NAMALWA (cell line): ENCODE measurements at regions not wholly inside any gene's neighbourhood (a gene's known extent, or its start where the extent isn't known, plus 50 kb on each side); places are given as distances from the start of the nearest gene placed in this dataset.
"Not testable (repeated sequence)": the region's sequence is repeated elsewhere in the genome, so short reads cannot be mapped to it uniquely, and the experiment has no call there.

ENCODE experiments used
- DNase-seq: peaks from one replicate; pipeline ENCODE4 v3.0.0-alpha.2; 2015; ENCODE audit warnings: low spot score

DNA sequence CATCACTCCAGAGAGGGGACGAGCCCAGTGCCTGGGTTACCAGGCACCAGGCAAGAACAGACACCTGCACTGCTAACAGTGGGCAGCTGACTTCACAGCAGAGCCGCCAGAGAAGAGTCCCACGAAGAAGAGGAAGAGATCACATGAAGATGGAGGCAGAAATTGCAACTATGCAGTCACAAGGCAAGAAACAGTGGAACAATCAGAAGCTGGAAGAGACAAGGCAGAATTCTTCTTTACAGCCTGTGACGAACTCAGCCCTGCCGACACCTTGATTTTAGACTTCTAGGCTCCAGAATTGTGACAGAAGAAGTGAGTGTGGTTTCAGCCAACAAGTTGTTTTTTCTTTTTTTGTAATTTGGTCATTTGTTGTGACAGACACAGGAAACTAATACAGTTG lies 59.2 kb downstream of the IL12A start:
- DNase-seq, result no peak

GRCh38 chr3:160049038-160049437 lies 60.4 kb downstream of the IL12A start:
- no peak for DNase-seq

DNA sequence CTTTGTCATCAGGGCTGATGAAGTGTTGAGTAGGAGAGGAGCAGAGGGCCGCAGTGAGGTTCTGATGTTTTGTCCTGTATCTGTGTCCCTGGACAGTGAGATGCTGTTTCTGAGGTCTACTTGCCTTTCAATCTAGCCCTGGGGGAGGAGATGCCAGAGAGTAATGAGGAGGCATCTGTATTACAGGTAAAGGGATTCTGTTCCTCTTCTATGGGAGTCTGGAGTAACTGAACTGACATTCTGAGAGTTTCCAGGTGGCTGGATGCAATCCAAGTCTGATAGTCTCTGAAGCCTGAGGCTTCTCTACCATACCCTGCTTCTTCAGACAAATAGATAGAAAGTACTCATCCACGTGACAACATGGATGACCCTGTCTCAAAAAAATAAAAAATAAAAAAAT lies 60.9 kb downstream of the IL12A start:
- no peak for DNase-seq

DNA sequence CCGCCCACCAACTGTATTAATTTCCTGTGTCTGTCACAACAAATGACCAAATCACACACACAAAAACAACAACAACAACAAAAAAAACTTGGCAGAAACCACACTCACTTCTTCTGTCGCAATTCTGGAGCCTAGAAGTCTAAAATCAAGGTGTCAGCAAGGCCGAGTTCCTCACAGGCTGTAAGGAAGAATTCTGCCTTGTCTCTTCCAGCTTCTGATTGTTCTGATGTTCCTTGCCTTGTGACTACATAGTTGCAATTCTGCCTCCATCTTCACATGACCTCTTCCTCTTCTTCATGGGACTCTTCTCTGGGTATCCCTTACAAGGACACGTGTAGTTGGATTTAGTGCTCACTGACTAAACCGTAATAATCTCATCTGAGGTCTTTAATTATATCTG lies 61.4 kb downstream of the IL12A start:
- DNase-seq, result no peak

DNA sequence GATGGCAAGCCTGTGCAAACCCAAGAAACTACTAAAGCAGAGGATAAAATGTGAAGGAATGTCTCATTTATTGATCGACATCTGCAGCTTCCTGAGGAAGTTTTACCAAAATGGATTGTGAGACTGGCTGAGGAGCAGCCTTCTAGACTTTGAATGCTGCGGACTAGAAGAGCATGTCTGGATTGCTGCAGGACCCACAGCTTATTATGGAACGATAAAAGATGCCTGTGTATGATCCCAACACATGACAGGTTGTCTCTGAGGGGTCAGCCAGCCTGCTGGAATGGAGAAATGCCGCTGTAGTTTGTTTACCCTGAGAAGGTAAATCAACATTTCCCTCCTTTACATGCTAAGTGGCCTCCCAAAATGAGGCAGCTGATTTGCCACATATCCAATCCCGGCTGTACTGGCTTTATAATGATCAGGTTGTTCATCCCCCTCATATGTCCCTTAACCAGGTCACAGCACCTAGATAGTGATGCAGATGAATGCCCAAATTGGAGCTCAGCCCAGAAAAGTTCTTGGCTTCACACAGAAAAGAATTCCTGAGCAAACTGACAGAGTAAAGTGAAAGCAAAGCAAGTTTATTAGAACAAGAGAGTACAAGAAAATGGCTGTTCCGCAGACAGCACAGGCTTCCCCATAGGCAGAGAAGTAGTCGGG lies 63.9 kb downstream of the IL12A start:
- no peak for DNase-seq

DNA sequence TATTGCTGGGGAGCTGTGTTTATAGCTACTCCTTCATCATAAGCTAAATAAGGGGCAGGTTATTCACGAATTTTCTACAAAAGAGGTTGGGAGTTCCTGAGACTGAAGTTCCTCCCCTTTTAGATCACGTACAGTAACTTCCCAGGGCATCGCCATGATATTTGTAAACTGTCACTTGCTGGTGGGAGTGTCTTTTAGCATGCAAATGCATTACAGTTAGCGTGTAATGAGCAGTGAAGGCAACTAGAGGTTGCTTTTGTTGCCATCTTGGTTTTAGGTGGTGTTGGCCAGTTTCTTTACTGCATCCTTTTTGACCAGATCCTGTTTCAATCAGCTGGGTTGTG lies 64.4 kb downstream of the IL12A start:
- no peak for DNase-seq

- DNase-seq, result not testable (repeated sequence)
Observed at GRCh38 chr3:160054862-160055261, 66.2 kb downstream of the IL12A start.

- DNase-seq, result no peak
Observed at GRCh38 chr3:160055659-160056058, 67.0 kb downstream of the IL12A start.

GRCh38 chr3:160057331-160057730 lies 68.7 kb downstream of the IL12A start:
- no peak for DNase-seq

DNA sequence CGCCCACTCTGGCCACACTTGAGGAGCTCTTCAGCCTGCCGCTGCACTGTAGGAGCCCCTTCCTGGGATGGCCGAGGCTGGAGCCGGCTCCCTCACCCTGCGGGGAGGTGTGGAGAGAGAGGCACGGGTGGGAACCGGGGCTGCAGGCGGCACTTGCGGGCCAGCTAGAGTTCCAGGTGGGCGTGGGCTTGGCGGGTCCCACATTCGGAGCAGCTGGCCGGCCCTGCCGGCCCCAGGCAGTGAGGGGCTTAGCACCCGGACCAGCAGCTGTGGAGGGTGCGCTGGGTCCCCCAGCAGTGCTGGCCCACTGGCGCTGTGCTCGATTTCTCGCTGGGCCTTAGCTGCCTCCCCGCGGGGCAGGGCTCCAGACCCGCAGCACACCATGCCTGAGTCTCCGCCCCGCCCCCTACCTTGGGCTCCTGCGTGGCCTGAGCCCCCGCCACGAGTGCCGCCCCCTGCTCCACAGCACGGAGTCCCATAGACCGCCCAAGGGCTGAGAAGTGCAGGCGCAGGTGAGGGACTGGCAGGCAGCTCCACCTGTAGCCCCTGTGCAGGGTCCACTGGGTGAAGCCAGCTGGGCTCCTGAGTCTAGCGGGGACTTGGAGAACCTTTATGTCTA lies 71.9 kb downstream of the IL12A start:
- no peak for DNase-seq

DNA sequence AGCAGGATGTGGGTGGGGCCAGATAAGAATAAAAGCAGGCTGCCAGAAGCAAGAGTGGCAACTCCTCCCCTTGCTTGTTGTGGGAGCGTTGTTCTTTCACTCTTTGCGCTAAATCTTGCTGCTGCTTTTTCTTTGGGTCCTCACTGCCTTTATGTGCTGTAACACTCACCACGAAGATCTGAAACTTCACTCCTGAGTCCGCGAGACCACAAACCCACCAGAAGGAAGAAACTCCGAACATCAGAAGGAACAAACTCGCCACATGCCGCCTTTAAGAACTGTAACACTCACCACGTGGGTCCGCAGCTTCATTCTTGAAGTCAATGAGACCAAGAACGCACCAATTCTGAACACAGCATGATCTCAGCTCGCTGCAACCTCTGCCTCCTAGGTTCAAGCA lies 72.9 kb downstream of the IL12A start:
- DNase-seq, result no peak

DNA sequence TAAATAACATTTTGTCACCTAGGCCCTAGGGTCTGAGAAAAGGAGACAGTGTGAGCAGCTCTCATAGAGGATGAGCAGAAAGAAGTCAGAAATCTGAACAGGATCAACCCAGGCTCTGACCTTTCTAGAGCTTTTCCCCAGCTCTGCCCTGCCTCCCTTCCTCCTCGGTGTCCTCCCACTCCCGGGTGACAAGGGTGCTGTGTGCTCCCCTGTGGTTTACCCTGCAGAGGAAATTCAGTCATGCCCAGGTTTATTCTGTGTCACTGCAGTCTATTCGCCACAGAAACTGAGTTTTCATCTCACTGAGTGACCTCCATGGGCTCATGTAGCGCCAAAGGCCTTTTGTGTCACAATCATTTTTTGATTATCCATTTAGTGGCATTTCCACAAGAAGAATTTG lies 76.6 kb downstream of the IL12A start:
- no peak for DNase-seq

DNA sequence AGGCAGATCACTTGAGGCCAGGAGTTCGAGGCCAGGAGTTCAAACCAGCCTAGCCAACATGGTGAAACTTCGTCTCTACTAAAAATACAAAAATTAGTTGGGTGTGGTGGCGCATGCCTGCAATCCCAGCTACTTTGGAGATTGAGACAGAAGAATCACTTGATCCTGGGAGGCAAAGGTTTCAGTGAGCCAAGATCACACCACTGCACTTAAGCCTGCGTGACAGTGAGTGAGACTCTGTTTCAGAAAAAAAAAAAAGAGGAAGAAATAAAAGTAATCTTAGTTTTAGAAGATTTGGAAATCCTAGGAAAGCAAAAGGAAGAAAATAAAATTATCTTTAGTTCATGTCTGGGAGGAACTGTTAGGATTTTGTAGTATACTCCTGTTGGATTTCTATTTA lies 77.2 kb downstream of the IL12A start:
- DNase-seq, result no peak

DNA sequence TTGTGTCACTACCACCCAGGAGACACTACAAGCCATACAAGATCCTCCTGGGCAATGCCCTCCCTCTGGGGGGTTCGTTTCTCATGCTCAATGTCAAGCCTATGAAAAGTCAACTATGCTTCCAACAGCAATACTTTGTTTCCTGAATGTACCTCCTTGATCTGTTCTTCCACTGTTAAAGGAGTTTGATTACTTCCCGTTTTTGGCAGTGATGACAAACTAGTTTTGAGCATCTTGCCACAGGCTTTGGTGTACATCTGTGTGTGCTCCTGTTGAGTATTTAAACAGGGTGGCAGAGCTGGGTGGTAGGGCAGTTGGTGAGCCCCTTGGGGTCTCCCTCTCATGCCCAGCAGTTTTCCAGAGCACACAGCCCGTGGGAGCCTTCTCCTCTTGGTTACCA lies 81.4 kb downstream of the IL12A start:
- DNase-seq, result peak; percentile 16

DNA sequence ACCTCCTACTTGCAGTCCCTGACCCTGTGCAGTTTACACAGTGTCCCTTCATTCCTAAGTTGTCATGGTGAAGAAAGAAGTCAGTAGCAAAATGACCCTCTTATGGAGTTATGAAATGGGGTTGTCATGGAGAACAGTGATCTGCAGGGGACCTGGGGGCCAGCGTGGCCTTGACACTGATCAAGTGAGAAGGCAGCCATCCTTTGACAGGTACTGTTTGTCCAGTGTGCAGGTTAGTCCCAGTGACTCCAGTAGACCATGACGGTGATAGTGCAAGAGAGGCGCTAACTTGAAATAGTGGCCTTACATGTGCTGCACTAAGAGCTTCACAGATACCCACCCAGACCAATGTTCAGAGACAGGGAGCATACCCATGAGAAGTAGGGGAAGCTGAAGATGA lies 87.9 kb downstream of the IL12A start:
- no peak for DNase-seq

DNA sequence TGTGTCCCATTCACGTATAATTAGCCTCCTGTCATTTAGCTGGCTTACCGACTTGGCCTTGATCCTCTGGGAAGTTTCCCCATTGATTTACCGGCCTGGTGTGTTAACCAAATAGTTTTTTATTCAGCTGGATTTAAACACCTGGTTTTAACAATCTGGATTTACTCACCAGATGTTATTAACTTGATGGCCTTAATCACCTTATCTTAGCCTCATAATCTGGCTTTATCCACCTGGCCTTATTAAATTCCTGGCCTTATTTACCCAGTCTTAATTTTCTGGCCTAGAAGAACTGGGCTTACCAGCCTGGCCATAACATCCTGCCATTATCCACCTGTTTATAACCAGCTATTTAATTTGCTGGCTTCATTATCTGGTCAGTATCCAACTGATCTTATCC lies 89.9 kb downstream of the IL12A start:
- no peak for DNase-seq

DNA sequence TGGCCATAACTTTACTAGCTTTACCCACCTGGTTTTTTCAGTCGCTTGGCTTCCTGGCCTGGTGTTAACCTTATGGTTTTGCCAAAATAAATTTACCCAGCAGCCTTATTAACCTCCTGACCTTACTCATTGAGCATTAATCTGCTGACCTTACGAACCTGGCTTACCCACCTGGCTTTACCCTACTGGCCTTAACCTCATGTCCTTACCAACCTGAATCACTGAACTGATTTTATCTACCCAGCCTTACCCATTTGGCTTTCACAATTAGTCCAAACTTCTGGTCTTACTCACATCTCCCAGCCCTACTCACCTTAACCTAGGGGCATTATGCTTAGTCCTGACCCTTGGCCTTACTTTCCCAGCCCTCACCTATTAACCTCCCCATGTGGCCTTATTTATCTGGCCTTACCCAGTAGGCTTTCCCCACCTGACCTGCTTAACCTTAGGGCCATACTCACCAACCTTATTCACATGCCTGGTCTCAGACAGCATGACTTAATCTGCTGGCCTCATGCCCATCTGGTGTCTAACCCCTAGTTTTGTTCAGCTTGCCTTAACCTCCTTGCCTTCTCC lies 93.4 kb downstream of the IL12A start:
- no peak for DNase-seq

DNA sequence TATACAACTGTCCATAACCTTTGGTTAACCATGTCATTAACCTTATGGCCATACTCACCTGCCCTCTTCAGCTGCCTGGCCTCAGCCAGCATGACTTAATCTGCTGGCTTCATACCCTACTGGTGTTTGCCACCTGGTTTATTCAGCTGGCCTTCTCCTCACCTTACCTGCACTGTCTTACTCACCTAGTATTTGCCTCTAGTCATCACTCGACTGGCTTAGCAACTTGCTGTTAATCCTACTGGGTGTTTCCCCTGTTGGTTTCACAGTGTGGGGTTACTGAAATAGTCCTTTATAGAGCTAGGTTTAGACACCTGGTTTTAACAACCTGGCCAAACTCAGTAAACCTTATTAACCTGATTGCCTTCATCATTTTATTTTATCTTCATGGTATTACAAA lies 96.4 kb downstream of the IL12A start:
- no peak for DNase-seq

- DNase-seq, result no peak
Observed at GRCh38 chr3:160088492-160089137, 100.0 kb downstream of the IL12A start.

DNA sequence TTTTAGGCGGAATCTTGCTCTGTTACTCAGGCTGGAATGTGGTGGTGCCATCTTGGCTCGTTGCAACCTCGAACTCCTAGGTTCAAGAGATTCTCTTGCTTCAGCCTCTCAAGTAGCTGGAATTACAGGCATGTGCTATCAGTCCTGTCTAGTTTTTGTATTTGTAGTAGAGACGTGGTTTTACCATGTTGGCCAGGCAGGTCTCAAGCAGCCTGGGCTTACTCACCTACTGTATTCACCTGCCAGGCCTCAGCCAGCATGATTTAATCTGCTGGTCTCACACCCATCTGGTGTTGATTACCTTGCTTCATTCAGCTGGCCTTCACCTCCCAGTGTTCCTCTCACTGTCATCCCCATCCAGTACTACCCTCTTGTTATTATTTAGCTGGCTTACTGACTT lies 102.0 kb downstream of the IL12A start:
- no peak for DNase-seq

GRCh38 chr3:160091441-160091840 lies 102.8 kb downstream of the IL12A start:
- DNase-seq, result no peak

DNA sequence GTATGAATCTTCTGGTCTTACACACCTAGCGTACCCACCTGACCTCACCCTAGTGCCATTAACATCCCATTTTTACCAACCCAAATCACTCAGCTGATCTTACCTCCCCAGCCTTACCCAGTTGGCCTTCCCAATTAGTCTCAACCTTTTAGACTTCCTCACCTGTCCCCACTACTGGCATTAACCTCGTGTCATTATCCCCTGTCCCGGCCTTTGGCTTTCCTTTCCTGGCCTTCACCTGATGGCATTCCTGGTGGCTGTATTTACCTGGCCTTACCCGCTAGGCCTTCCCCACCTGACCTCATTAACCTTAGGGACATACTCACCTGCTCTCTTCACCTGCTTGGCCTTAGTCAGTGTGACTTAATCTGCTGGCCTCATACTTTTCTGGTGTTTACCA lies 104.1 kb downstream of the IL12A start:
- DNase-seq, result no peak

DNA sequence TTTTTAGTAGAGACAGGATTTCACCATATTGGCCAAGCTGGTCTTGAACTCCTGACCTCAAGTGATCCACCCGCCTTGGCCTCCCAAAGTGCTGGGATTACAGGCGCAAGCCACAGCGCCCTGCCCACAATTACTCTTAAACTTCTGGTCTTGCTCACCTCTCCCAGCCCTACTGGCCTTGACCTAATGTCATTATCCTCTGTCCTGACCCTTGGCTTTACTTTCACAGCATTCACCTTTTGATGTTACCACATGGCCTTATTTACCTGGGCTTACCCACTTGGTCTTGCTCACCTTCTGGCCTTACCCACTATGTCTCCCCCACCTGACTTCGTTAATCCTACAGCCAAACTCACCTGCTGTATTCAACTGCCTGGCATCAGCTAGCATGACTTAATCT lies 105.9 kb downstream of the IL12A start:
- DNase-seq, result no peak

- no peak for DNase-seq
Observed at GRCh38 chr3:160097478-160097877, 108.8 kb downstream of the IL12A start.
